ENCODE measurements at regions not wholly inside any gene's neighbourhood (a gene's known extent, or its start where the extent isn't known, plus 50 kb on each side); places are given as distances from the start of the nearest gene placed in this dataset.
A peak's percentile ranks its signal among the peaks of the same experiment; 100 is the strongest.

DNA sequence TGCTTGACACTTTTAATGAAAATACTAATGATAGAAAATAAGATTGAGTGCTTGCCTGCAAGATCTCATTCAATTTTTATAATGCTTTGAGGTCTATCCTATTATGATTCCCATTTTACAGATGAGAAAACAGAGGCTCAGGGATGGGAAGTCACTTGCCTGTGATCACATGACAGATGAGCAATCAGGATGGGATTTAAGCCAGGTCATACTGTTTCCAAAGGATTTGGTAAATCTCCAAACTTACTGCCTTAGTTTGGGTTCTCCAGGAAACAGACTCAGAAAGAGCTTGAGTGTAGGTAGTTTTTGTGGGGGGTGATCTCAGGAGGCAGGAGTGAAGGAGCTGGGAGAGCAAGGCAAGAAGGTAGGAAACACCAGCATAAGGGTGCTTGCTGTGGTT is 456.3 kb downstream of the MAFB start:
- no peak for DNase-seq (ENCODE audit: low spot score)

DNA sequence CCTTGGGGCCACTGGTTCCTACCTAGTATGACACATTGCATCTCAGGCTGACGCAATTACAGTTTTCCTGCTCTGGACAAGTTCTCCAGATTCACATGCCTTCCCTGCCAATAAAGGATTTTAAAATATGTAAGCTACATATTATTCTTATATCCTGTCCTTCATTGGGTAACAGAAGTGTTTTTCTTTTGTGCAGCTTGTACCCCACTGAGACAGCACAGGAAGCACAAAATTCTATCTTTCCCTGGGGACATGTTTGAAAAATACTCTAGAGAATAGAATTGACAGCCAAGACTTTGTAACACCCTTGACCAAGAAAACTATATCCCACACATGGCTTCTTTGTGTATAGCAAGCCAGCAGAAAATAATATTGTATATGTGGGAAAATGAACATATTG is 456.8 kb downstream of the MAFB start:
- DNase-seq (ENCODE audit: low spot score), result no peak

DNA sequence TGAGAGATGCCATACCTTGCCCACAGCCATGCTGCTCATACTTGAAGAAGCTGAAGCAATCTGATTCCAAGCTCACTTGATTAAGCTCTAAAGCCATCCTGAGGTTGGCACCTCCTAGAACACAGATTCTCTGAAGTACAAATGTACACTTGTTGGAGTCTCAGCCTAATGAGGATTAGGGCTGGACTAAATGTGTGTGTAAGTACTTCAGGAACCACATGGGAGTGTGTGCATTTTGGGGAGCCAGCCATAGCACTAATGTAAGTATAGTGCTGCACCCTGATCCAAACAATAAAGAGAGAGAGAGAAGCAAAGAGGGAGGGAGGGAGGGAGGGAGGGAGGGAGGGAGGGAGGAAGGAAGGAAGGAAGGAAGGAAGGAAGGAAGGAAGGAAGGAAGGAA is 458.6 kb downstream of the MAFB start:
- DNase-seq (ENCODE audit: low spot score), result no peak

DNA sequence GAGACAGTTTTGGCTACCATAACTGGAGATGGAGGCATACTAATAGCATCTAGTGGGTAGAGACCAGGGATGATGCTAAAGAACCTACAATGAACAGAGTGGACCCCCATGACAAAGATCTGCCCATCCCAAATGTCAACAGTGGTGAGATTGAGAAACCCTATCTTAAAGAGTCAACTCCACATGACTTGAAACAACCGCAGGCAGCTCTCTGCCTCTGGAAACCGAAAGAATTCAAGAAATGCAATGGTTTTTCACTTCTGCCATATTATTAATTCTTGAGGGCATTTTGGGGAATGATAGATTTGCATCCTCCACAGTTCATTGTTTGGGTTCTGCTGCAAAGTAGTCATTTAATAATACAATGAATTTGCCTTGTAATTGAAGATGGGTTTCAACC is 463.4 kb downstream of the MAFB start:
- no peak for DNase-seq (ENCODE audit: low spot score)

DNA sequence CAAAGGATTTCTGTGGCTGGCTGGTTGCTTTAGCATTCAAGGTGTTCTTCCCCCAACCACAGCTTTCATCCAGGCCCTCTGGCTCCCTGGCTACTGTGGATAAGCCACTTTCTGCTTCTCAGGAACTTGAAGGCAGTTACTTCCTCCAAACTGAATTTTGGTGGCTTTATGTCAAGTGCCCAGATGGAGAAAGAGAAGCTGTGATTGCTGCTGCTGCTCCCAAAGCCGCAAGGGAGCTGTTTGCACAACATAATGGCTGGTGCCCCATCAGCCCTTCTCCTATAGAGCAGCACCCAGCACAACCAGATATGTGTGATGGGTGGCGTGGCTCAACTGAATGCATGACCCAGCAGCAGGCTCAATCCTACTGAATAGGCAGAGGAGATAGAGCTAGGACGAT is 465.2 kb downstream of the MAFB start:
- DNase-seq (ENCODE audit: low spot score), result no peak

DNA sequence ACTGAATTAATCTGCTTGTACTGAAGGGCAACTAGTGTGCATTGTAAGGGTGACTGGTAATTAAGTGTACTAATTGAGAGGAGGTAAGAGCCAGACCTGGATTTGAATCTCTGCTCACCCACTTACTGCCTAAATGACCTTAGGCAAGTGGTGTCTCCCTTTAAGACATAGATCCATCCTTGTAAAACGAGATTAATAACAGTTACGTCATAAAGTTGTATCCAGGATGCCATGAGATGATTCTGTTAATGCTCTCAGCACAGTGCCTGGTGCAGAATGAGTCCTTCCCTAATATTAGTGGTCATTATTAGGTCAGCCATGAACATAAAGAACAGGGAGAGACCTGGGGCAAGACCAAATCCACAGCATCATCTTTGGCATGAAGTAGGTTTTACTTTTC is 470.1 kb downstream of the MAFB start:
- no peak for DNase-seq (ENCODE audit: low spot score)

DNA sequence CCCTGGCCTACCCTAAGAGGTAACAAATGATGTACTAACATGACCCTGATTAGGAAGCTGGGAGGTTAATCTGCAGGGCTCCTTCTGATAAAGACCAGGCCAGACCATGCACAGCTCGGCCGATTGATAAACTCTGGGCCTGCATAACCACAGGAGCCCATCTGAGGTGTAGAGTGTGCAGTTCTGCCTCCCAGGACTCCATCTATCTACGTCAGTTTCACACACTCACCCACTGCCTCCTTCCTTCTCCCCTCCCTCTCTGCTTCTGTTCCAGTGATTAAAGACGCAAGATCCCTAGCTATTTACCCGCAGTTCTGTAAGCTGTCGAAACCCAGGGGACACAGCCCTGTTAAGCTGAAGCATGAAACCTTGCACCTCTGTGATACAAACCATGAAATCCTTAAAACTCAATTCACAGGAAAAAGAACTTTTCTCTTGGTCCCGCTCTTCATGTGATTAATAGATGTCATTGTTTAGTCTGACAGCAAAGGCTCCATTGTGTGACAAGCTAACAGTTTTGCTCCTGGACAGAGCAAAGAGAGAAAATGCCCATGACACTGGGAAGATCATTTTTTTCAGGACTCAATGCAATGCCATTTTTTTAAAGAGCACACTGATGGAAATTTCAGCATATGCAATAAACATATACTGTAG is 470.6 kb downstream of the MAFB start:
- no peak for DNase-seq (ENCODE audit: low spot score)

DNA sequence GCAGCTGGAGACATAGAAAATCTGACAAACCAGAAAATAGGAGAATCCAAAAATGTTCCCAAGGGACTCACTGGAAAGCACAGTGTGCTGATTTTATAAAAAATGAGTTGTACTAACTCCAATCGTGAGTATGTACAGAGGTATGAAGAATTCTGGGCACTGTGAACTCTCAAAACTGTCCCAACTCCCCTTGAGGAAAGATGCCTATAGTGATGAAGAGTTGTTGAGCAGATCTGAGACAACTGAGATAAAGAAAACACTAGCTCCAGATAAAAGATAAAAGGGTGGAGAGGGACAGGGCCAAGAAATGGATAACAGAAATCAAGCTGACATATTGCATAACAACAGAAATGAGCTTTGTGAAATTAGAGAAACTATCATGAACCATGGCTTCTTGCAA is 481.4 kb downstream of the MAFB start:
- DNase-seq (ENCODE audit: low spot score), result no peak

DNA sequence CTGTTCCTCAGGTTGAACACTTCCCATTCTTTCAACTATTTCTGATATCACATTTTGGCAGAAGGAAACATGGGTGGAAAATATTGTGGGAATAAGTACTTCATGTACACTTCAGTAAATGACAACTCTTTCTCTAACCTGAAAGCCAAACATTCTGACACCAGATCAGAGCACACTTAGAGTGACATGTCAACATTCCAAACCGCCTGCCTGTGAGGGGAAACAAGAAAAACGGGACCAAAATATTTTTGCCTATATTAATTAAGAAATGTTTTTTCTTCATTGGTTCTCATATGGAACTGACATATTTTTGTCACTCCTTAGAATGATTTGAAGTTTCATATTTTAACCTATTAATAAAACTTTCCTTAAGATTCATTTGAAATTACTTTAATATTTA is 483.1 kb downstream of the MAFB start:
- DNase-seq (ENCODE audit: low spot score), result no peak

DNA sequence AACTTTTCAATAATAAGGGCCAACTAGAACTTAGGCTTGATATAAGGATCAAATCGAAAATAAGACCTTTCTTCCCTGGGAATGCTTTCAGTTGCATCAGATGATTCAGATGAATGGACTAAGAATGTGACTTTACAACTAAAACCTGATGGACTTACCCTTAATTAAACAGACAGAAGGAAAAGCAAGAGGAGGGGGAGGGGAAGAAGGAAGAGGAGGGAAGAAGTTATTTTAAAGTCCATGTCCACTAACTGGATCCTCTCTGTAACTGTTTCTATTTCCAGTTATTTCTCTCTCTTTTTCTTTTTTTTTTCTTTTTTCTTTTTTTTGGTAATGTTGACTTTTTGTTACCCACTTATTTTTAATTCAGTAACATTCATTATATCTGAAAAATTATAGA is 486.0 kb downstream of the MAFB start:
- DNase-seq (ENCODE audit: low spot score), result no peak

DNA sequence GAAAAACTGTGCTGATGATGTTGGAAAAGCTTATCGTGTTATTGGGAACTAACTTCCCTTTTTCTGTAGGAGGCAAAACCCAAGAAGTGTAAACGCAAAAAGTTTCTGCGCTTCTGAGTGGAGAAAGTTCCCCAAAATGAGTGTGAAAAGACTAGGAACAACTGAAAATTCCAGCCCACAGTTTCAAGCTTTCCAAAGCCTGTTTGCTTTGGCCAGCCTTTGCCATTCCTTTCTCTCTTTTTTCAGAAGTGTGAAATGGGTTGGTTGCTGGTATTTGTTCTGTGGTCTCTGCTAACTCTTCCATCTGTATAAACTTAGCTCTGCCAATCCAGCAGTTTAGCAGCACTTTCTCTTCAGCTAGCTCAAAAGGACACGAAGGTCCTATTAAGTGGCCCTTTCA is 491.3 kb downstream of the MAFB start:
- DNase-seq (ENCODE audit: low spot score), result no peak

DNA sequence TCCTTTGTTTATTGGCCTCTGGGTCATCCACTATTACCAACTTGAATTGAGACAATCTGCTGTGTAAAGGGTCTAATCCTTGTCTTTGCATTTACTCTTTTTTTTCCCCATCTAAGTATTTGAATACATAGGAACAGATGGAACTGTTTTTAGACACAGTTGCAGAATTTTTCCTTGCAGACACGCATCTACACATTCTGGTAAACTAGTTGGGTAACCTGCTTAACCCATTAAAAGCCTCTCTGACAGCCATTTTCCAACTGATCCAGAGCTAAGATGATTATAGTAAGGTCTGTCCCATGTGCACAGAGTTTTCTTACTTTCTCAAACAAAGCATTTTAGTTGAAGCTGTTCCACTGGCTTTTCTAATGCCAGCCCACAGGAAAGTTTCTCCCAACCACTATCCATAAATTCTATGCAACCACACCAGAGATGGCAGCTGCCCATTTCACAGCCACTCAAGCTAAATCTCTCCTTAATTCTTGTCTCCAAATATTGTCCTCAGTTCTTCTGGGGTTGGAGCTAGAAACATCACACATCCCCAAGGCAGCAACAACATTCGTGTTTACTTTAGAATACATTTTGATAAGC is 492.1 kb downstream of the MAFB start:
- no peak for DNase-seq (ENCODE audit: low spot score)

DNA sequence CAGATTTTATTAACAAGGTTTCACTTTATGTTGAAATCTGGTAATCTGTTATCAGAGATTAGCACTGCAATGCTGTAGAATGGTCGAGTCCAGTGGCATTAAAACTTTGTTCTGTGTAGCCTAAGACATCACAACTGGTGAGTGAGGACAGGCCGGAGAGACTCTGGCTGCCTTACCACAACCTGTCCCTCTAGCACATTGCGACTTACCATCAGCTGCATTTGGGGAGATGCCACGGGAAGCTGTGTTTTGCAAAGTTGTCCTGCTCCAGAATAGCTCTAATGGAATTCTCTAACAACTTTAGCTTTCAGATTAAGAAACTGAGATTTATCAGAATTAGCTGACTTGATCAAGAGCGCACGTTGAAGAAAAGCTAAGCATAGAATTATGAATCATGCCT is 493.3 kb downstream of the MAFB start:
- DNase-seq (ENCODE audit: low spot score), result no peak

DNA sequence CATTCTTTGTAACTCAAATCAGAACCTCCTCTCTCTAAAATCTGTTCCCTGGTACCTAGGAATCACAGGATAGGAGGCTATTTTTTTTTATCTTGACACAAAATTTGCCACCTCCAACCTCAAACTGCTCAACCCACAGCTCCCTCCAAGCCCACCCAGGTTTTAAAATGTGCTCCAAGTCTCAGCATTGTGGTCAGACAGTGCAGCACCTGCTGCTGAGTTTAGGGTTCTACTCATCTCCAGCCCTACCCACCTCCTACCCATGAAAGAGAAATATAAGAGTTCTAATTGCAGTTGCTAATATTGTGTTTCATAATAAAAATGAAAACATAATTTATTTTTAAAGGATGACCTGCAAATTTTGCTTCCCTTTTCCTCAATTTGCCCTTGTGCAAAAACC is 496.5 kb downstream of the MAFB start:
- DNase-seq (ENCODE audit: low spot score), result no peak

DNA sequence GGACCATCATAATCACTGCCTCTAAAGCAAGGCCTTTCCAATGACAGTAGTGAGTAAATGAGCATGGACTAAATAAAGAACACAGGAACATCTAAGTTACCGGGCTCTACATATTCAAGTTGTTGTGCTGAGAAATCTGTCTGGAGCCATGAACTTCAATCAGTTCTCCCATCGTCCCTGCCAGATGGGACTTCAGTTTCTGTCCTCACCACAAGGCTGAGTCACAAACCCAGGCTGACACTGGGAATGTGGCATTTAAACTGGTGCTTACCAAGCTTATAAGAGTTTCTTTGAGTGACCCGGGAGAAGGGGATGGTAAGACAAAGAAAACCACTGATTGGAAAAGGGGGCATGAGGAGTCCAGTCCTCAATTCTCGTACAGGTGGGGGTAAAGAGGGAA is 497.0 kb downstream of the MAFB start:
- peak; percentile 16 for DNase-seq (ENCODE audit: low spot score)

DNA sequence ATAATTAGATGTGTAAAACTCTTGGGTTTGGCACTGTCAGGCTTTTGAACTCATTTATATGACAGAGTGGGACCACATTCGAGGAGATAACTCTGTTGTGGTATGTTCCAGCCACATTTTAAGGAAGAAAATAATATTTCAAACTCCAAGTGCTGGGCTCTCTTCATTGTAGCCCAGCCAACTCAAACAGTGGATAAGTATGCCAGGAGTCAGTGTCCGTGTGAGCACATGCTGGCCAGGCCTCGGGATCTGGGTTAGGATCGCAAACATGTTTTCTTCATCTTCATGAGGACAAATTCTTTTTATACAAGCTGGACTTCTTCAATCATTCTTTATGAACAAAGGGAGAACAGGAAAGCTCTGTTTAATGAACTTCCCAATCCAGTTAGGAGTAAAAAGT is 497.5 kb downstream of the MAFB start:
- no peak for DNase-seq (ENCODE audit: low spot score)

DNA sequence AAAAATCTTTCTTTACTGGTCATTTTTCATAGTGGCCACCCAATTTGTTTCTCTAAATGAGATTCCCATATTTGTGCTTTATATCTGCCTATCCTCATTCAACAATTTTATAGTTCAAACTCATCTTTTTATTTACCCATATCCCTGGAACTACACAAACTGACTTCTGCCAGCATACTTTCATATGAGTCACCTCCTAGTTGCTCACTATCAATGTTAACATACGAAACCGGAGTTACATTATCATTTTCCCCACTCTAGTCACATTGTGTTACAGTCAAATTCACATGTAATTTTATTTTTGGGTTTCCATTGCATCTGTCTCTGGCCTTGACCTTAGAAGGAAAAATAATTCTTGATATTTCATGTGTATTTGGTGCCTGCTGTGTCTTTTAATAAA is 499.4 kb downstream of the MAFB start:
- DNase-seq (ENCODE audit: low spot score), result no peak

DNA sequence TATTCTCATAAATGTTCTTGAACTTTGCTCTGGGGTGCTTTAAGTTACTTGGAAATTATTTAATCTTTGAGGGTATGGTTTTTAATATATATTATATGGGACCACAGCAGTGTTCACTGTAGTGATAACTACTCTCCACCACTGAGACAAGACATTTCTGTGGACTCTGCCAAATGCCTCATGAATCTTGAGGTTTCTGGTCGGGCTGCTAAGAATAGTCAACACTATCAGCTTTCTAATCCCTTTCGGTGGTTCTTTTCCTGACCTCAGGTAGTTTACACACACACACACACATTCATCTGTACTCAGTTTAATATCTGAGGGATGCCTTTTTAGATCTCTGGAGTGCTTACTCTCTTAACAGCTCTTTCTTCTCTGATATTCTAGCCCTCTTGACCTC is 500.7 kb downstream of the MAFB start:
- DNase-seq (ENCODE audit: low spot score), result no peak

DNA sequence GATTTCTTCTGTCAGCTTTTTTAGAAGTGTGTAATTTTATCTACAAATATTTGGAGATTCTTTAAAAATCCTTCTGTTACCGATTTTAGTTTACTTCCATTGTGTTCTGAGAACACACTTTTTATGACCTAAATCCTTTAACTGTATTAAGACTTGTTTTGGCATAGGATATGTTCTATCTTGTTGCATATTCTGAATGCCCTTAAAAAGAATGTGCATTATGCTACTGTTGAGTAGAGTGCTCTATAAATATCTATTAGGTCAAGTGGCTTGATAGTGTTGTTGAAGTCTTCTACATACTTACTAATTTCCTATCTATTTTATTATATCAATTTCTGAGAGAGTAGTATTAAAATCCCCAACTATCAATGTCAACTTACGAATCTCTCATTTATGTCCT is 502.2 kb downstream of the MAFB start:
- DNase-seq (ENCODE audit: low spot score), result no peak

DNA sequence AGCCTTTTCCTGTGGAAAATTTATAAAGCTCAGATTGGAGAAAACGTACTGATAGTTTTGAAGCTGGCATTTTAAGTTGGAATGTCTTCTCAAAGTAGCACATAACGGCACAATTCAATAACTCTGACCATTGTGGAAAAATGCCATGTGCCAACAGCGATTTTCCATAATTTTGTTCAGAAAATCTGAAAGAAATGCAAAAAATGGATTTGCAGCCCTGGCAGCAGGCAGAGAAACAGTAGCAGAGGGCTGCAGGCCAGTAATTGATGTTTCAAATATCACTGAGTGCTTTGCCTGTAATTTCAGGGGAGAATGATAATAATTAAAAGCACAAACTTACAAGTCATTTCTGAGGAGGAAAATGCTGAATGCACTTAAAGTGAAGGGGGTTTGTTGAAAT is 507.4 kb downstream of the MAFB start:
- DNase-seq (ENCODE audit: low spot score), result no peak

DNA sequence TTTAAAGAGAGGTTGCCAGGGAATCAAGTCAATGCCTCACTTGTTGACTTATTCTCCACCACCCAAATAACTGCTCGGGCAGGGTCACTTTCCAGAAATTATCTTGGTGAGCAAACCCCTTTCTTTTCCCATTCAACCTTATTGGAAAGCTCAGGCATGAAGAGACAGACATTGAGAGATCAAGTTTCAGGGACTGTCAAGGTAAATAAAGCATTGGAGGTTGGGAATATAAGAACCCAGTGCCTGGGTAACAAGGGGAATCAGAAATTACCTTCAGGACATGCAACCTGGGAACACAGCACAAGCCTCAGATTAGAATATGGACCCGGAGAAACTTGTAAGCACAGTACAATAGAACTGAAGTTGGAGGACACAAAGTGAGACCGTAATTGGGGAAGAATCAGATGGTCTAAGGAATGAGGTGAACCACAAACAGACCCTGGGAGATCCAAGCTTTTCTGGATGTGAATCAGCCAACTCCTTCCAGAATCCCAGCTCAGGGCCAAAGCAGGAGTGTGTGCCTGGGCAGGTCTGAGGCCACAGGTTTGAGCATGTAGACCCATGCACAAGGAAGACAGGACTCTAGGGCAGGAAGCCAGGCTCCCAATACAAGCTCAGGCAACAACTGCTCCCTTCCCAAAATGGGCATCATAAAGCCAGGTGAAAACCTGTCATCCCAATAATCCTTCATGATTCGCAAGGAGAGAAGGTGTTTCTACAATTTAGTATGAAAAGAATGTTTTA is 512.8 kb downstream of the MAFB start:
- DNase-seq (ENCODE audit: low spot score), result no peak

DNA sequence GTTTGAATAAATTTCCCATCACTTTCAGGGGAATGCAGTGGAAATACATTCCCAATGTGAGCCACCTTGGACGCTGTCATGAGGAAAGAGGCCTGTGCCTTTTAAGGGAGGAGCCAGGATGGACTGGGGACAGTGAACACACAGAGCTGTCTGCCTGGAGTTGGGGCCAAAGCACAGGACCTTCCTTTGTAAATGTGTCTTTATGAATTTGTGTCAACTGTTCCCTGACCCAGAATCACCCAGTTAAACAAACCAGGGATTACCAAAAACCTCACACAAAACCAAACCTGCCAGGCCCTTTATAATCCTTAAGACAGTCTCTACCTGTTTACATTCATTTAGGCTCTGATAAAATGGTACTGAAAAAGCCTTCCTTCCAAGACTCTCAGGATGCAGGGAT is 513.7 kb downstream of the MAFB start:
- DNase-seq (ENCODE audit: low spot score), result no peak

DNA sequence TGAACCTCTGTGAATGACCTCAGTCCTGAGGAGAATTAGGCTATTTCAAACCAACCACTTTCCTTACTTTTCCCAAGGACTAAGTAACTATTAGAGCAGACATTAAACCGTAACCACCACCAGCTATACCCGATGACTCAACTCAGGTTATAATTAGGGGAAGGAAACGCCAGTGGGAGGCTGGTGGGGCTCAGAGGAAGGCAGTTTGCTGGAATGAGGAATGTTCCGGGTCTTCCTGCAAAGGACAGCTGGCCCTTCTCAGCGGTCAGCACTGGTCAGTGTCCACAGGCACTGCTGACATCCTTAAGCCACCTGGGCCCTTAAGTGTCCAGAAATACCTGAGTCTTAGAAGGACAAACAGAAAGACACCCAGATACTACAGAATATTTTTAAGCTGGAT is 515.2 kb downstream of the MAFB start:
- DNase-seq (ENCODE audit: low spot score), result no peak
